ENCODE measurements at regions not wholly inside any gene's neighbourhood (a gene's known extent, or its start where the extent isn't known, plus 50 kb on each side); places are given as distances from the start of the nearest gene placed in this dataset.
"Not testable (repeated sequence)": the region's sequence is repeated elsewhere in the genome, so short reads cannot be mapped to it uniquely, and the experiment has no call there.

- no peak for DNase-seq (ENCODE audit: low spot score)
These were observed 62.6 kb upstream of the PAX8 start for GRCh38 chr2:113341191-113341869.

GRCh38 chr2:113337809-113338208, 59.1 kb upstream of the PAX8 start:
- no peak for DNase-seq (ENCODE audit: low spot score)

GRCh38 chr2:113336040-113336439, 57.3 kb upstream of the PAX8 start:
- DNase-seq (ENCODE audit: low spot score), result not testable (repeated sequence)

- no peak for DNase-seq (ENCODE audit: low spot score)
These were observed 55.4 kb upstream of the PAX8 start for GRCh38 chr2:113334147-113334546.

GRCh38 chr2:113333735-113334134, 55.0 kb upstream of the PAX8 start:
- not testable (repeated sequence) for DNase-seq (ENCODE audit: low spot score)

GRCh38 chr2:113330060-113330767, 51.5 kb upstream of the PAX8 start:
- not testable (repeated sequence) for DNase-seq (ENCODE audit: low spot score)

- DNase-seq (ENCODE audit: low spot score), result not testable (repeated sequence)
These were observed 50.3 kb upstream of the PAX8 start for GRCh38 chr2:113328973-113329372.

- not testable (repeated sequence) for DNase-seq (ENCODE audit: low spot score)
These were observed 49.9 kb upstream of the PAX8 start for GRCh38 chr2:113328572-113328971.

Measured in CD4-positive, alpha-beta T cell treated with Interleukin-6 at 100 ng/mL for 8 hours (primary cell).